Activated T-cell treated with anti-CD3 and anti-CD28 coated beads, Interleukin-2, amount 50 U/mL, for 24 hours (primary cell): ENCODE measurements at regions not wholly inside any gene's neighbourhood (a gene's known extent, or its start where the extent isn't known, plus 50 kb on each side); places are given as distances from the start of the nearest gene placed in this dataset.
A peak's percentile ranks its signal among the peaks of the same experiment; 100 is the strongest.
"Not testable (repeated sequence)": the region's sequence is repeated elsewhere in the genome, so short reads cannot be mapped to it uniquely, and the experiment has no call there.

Source experiments
- DNase-seq: peaks from one replicate; pipeline ENCODE4 v3.0.0-alpha.2; 2020
- H3K27ac Mint-ChIP-seq: 2 replicates; pipeline ENCODE4 v1.8.0; 2020; ENCODE audit warnings: mild to moderate bottlenecking, mixed read lengths
- H3K27me3 Mint-ChIP-seq: 2 replicates; pipeline ENCODE4 v1.8.0; 2020; ENCODE audit warnings: mixed read lengths
- H3K36me3 Mint-ChIP-seq: 2 replicates; pipeline ENCODE4 v1.8.0; 2020; ENCODE audit warnings: low read depth, mixed read lengths
- H3K4me1 Mint-ChIP-seq: 2 replicates; pipeline ENCODE4 v1.8.0; 2020; ENCODE audit warnings: low read depth, mixed read lengths
- H3K4me3 Mint-ChIP-seq: 2 replicates; pipeline ENCODE4 v1.8.0; 2020; ENCODE audit warnings: mild to moderate bottlenecking, moderate library complexity, mixed read lengths
- H3K9me3 Mint-ChIP-seq: 2 replicates; pipeline ENCODE4 v1.8.0; 2020; ENCODE audit warnings: mixed read lengths

DNA sequence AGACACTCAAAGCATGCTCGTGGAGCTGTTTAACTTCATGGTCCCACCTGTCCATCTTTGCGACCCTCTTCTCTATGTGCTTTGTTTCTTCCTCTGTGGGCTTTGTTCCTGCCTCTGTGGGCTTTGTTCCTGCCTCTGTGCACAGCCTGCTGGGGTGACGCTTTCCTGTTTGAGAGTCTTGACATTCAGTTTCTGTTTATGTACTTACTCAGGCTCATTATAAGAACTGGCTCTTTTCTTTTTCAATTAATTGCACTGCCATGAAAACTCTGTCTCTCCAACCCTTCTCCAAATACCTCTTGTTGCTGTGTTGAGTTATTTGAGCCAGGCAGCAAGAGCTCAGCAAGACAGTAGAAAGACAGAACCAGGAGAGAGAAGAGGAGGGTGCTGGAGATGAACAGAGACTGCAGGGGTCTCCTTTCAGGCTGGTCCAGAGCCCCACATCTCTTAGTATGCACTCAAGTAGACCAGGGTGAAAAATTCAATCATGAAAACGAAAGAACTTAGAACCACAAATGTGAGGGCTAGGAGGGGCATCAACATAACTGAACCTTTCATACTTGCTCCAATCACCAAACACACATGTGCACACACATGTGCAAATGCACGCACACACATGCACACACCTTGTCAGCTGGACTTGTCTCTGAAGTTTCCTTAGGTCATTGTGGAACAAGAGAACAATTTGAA lies 88.3 kb upstream of the SGIP1 start:
- H3K27me3 Mint-ChIP-seq: peaks cover 9% of the 10 kb centered on the region
- H3K9me3 Mint-ChIP-seq: no peaks in the 10 kb centered on the region
- peaks cover 29% of the 10 kb centered on the region for H3K4me1 Mint-ChIP-seq
- peak; percentile 64 for DNase-seq
- peak overlapping the region; percentile 92 for H3K27ac Mint-ChIP-seq
- peak overlapping the region; percentile 57 for H3K4me3 Mint-ChIP-seq
- H3K36me3 Mint-ChIP-seq: no peaks in the 10 kb centered on the region

DNA sequence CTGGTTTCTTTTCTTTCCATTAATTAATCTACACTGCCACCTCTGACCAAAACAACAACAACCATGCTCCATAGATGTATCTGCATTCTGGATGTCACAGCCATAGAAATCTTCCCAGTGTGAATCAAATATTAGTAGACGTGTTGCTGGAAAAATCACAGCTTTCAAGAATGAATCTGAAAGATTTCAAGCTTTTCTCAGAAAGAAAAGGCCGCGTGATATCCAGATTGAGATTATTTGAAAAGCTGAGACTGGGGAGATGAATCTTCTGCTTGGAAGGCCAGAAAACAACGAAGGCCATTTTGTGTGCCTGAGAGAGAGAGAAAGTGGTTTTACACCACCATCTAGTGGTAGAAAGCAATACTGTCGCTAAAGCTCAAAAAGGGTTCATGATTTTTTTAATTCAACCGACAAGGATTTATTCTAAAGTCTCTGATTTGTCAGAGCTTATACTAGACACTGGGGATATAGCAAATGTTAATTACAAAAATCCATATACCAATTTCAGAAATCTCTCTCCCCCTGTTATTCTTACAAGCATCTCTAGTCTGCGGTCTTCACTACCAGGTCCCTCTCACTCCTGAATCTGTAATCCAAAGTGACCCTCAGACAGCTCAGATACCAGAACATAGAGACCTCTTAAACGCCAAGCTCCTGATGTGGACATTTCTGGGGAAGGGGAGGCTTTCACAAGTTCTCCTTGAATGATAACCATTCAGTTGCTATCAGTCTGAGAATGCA lies 87.5 kb upstream of the SGIP1 start:
- DNase-seq: no peak
- Mint-ChIP-seq H3K27ac (peak overlapping the region; percentile 92), H3K9me3 (no peaks in the 10 kb centered on the region), H3K27me3 (peaks cover 9% of the 10 kb centered on the region), H3K4me1 (peaks cover 29% of the 10 kb centered on the region), H3K36me3 (no peaks in the 10 kb centered on the region), H3K4me3 (peak overlapping the region; percentile 57)

DNA sequence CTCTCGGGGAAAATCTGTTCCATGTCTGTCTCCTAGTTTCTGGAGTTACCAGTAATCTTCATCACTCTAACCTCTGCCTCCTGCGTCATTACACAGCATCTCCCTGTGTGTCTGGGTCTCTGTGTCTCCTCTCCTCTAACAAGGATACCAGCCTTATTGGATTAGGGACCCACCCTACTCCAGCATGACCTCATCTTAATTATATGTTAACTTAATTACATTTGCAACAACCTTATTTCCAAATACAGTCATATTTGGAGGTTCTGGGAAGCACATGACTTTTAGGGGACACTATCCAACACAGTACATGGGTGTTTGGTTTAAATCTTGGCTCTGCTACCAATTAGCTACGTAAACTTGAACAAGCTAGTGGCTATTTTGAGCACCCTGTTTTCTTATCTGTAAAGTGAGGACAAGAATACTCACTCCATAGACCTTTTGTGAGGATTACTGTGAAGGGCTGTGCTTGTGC lies 83.9 kb upstream of the SGIP1 start:
- H3K36me3 Mint-ChIP-seq: no peaks in the 10 kb centered on the region
- H3K27me3 Mint-ChIP-seq: peaks cover 9% of the 10 kb centered on the region
- H3K9me3 Mint-ChIP-seq: no peaks in the 10 kb centered on the region
- no peak overlapping the region for H3K4me3 Mint-ChIP-seq
- DNase-seq: no peak
- no peak overlapping the region for H3K27ac Mint-ChIP-seq
- H3K4me1 Mint-ChIP-seq: peaks cover 16% of the 10 kb centered on the region

DNA sequence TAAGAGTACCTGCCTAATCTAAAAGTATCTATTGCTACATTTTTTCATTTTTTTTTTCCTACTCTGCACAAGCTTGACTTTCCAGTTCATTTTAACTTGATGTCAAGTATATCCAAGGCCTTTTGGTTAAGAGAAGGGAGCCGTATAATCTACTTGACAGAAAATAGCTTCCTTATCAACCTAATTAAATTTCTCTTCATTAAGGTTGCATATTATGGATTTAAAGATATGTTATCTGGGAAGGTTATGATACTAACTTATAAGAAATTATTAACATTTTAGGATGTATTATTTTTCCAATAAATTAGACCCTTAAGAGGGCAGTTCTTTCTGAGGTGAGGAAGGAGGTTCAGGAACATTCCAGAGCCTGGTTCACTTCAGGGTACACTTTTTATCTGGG lies 83.1 kb upstream of the SGIP1 start:
- Mint-ChIP-seq H3K4me3 (no peak overlapping the region), H3K36me3 (no peaks in the 10 kb centered on the region), H3K9me3 (no peaks in the 10 kb centered on the region), H3K4me1 (peaks cover 8% of the 10 kb centered on the region), H3K27ac (no peak overlapping the region), H3K27me3 (peaks cover 9% of the 10 kb centered on the region)
- no peak for DNase-seq

DNA sequence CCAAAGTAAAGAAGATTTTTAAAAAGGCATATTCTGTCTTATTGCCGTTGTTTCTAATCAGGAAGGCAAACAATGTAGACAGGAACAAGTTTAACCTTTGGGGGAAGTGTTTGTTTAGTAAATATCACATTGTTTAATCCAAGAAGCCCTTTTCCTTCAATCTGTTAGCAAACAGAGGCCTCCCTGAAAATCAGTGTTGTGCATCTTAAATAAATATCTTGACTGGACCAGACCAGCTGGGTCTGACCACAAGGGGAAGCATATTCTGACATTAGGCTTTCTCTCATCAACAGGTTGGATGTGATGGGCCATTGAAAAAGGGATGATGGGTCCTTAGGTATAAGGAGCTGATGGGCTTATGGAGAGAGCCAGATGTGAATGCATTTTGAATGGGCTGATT lies 81.8 kb upstream of the SGIP1 start:
- no peak for DNase-seq
- H3K27me3 Mint-ChIP-seq: peaks cover 7% of the 10 kb centered on the region
- no peak overlapping the region for H3K27ac Mint-ChIP-seq
- no peaks in the 10 kb centered on the region for H3K4me1 Mint-ChIP-seq
- H3K9me3 Mint-ChIP-seq: no peaks in the 10 kb centered on the region
- no peak overlapping the region for H3K4me3 Mint-ChIP-seq
- H3K36me3 Mint-ChIP-seq: no peaks in the 10 kb centered on the region

DNA sequence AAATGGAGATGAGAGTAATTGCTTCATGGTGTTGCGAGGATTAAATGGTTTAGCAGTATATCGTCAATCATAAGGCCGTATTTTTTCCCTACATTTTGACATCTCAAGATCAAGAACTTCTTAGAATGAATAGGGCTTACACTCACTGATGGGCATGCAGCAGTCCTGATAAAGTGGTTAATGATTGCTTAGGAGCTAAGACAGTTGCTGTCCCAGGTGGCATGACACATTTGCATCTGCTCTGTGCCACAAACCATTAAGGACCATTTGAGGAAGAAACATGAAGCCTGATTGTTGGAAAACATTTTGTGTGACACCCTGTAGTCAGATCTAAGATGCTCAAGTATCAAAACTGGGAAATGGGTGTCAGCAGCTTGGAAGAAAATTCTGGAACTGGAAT lies 81.0 kb upstream of the SGIP1 start:
- H3K27ac Mint-ChIP-seq: no peak overlapping the region
- no peaks in the 10 kb centered on the region for H3K27me3 Mint-ChIP-seq
- no peak for DNase-seq
- no peak overlapping the region for H3K4me3 Mint-ChIP-seq
- no peaks in the 10 kb centered on the region for H3K36me3 Mint-ChIP-seq
- no peaks in the 10 kb centered on the region for H3K4me1 Mint-ChIP-seq
- no peaks in the 10 kb centered on the region for H3K9me3 Mint-ChIP-seq

DNA sequence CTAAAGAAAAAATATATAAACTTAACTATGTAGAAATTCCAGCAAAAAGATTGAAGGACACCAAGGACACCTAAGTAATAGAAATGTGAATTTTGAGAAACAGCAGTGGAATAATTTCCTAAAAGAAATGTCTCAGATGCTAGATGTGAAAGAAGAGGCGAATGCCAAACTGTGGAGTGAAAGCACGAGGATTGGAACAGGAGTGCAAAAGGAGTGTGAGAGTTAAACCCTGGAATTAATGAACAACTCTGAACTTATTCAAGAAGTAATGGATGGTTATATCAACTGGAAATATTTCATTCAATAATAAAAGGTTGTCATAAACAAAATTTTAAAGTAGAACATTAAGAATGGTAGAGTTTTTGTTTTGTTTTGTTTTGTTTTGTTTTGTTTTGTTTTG lies 78.5 kb upstream of the SGIP1 start:
- Mint-ChIP-seq H3K4me1 (no peaks in the 10 kb centered on the region), H3K27ac (no peak overlapping the region), H3K4me3 (no peak overlapping the region)

DNA sequence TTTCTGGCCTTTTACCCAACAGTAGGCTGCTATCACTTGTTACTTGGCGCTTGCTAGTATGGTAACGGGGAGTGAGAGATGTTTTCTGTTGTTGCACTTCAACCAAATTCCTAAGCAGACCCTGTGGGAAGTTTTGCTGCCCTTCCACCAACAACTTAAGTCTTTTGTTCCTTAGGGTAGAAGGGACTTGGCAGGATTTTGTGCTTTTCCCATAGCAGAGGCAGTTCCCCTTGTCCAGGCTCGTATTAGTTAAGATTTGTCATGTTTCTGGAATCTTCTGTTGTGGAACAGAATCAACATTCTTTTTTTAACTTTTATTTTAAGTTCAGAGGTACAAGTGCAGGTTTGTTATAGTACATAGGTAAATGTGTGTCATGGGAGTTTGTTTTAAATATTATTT lies 73.2 kb upstream of the SGIP1 start:
- Mint-ChIP-seq H3K27me3 (peaks cover 3% of the 10 kb centered on the region), H3K27ac (no peak overlapping the region), H3K36me3 (no peaks in the 10 kb centered on the region), H3K4me3 (no peak overlapping the region), H3K4me1 (no peaks in the 10 kb centered on the region), H3K9me3 (peaks cover 24% of the 10 kb centered on the region)
- no peak for DNase-seq

More for the DNA sequence above, 78.5 kb upstream of the SGIP1 start:
- no peaks in the 10 kb centered on the region for H3K27me3 Mint-ChIP-seq
- no peaks in the 10 kb centered on the region for H3K36me3 Mint-ChIP-seq
- no peak for DNase-seq
- peaks cover 7% of the 10 kb centered on the region for H3K9me3 Mint-ChIP-seq

DNA sequence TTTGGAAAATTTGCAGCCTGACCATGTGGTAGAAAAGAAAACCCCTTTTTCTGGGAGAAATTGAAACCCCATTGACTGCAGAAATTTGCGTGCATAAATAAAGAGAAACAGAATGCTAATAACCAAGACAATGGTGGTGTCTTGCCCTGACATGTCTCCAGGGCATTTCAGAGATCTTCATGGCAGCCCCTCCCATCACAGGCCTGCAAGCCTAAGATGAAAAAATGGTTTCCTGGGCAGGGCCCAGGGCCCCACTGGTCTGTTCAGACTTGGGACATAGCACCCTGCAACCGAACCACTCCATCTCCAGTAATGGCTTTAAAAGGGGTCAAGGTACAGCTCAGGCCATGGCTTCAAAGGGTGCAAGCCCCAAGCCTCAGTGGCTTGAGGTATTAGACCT lies 71.6 kb upstream of the SGIP1 start:
- Mint-ChIP-seq H3K36me3 (no peaks in the 10 kb centered on the region), H3K9me3 (peaks cover 24% of the 10 kb centered on the region), H3K4me3 (no peak overlapping the region), H3K4me1 (no peaks in the 10 kb centered on the region), H3K27me3 (peaks cover 6% of the 10 kb centered on the region), H3K27ac (no peak overlapping the region)
- no peak for DNase-seq

DNA sequence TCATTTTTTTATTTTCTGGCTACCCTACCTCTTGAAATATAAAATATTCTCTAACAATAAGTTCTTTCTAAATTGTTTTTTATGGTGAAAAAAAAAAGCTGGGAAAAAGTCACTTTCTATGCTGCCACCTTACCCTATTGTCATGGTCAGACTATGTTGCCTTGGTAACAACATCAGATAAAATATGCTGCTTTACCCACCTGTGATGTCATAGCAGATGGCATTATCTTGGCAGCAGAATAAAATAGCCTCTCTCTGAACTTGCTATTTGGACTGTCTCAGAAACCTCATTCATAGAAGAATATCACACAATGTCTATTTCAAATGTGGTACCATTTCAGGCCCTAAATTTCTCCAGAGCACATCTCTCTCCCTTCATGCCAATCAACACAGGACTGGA lies 69.6 kb upstream of the SGIP1 start:
- DNase-seq: no peak
- Mint-ChIP-seq H3K27me3 (peaks cover 6% of the 10 kb centered on the region), H3K4me3 (no peak overlapping the region), H3K36me3 (no peaks in the 10 kb centered on the region), H3K27ac (no peak overlapping the region), H3K9me3 (peaks cover 24% of the 10 kb centered on the region), H3K4me1 (no peaks in the 10 kb centered on the region)

DNA sequence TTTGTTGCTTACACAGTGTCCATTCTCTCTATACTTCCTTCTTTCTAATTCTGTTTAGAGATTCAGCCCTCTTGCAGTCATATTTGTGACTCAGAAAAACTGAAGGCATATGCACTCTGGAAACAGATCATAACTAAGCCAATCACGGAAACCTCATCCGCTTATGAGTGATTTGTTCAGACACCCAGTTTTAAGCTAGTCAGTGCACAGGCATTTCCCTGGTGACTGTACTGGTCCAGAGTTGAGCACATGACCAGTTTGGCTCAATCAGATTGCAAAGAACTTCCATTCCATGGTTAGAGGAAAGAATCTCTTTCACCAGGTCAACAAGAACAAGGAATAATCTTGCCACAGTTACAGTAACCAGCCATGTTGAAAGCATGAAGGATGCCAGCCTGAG lies 69.2 kb upstream of the SGIP1 start:
- DNase-seq: no peak
- no peaks in the 10 kb centered on the region for H3K4me1 Mint-ChIP-seq
- peaks cover 20% of the 10 kb centered on the region for H3K9me3 Mint-ChIP-seq
- peaks cover 6% of the 10 kb centered on the region for H3K27me3 Mint-ChIP-seq
- no peak overlapping the region for H3K27ac Mint-ChIP-seq
- no peaks in the 10 kb centered on the region for H3K36me3 Mint-ChIP-seq
- H3K4me3 Mint-ChIP-seq: no peak overlapping the region

DNA sequence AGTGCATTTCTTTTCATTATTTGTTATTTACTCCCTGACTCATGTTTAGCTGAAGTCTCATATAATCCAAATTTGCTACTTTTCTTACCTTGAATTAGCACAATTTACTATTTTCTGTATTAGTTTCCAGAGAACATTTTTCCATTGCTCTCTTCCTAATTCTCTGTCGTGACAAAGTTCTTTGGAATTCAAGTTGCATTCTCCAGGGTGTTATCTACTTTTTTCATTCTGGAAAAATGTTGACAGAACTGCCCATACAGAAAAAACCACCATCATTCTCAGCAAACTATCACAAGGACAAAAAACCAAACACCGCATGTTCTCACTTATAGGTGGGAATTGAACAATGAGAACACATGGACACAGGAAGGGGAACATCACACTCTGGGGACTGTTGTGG lies 67.3 kb upstream of the SGIP1 start:
- not testable (repeated sequence) for H3K9me3 Mint-ChIP-seq, H3K36me3 Mint-ChIP-seq, H3K4me1 Mint-ChIP-seq, H3K27ac Mint-ChIP-seq, H3K27me3 Mint-ChIP-seq, DNase-seq, H3K4me3 Mint-ChIP-seq

DNA sequence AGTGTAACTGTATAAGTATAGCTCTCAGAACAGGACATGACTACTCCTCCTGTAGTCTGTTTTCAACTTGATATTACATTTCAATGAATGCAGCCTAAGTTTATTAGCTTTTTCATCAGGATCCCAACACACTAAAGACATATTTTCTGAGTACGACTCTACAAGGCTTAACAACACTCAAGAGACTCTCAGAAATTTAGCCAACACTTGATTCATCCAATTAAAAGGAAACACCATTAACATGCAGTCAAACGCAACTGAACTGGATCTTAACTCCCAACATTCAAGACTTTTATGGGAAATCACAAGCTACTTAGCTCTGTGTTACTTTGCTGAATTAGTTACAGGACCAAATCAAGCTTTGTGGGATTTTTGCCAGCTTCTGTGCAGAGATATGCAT lies 65.2 kb upstream of the SGIP1 start:
- H3K36me3 Mint-ChIP-seq: no peaks in the 10 kb centered on the region
- H3K27me3 Mint-ChIP-seq: peaks cover 19% of the 10 kb centered on the region
- no peaks in the 10 kb centered on the region for H3K4me1 Mint-ChIP-seq
- DNase-seq: no peak
- no peak overlapping the region for H3K27ac Mint-ChIP-seq
- H3K9me3 Mint-ChIP-seq: no peaks in the 10 kb centered on the region
- no peak overlapping the region for H3K4me3 Mint-ChIP-seq

DNA sequence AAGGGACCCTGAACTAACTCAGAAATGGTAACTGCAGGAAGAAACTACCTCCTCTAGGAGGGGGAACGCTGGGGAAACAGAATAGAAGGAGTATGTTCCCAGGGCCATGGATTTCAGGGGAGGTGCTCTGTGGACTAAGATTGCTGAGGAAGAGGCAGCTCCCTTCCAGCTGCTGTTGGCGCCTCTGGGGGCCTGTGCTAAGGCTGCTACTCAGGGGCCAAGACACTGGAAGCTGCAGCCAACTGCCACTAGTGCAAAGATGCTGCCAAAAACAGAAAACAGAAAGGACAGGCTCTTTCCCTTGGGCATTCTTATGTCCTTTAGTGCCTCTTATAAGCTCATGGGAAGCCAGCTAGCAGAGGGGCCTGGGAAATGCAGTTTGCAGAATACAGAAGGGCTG lies 58.0 kb upstream of the SGIP1 start:
- no peak overlapping the region for H3K4me3 Mint-ChIP-seq
- H3K4me1 Mint-ChIP-seq: no peaks in the 10 kb centered on the region
- H3K27ac Mint-ChIP-seq: no peak overlapping the region
- peaks cover 31% of the 10 kb centered on the region for H3K27me3 Mint-ChIP-seq
- H3K36me3 Mint-ChIP-seq: no peaks in the 10 kb centered on the region
- no peak for DNase-seq
- no peaks in the 10 kb centered on the region for H3K9me3 Mint-ChIP-seq

DNA sequence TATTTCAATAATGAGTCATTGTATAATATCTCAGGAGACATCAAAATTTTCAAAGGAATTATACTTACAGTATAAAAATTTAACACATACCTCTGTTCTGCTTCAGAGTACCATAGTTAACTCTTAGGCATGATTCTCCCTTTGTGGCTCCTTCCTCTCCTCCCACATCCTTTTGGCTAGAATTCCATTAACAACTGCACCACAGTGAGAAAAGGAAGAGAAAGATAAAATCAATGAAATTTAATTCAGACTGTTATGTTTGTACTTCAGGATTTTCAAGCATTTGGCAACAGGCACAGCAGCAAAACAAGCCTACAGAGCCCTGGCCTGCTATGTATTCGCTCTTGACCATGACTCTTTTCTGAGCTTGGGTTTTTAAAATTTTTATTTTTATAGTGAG lies 57.2 kb upstream of the SGIP1 start:
- H3K4me1 Mint-ChIP-seq: no peaks in the 10 kb centered on the region
- H3K4me3 Mint-ChIP-seq: no peak overlapping the region
- no peak overlapping the region for H3K27ac Mint-ChIP-seq
- no peaks in the 10 kb centered on the region for H3K9me3 Mint-ChIP-seq
- no peaks in the 10 kb centered on the region for H3K36me3 Mint-ChIP-seq
- no peak for DNase-seq
- H3K27me3 Mint-ChIP-seq: peaks cover 29% of the 10 kb centered on the region
